K562 (cell line): ENCODE measurements at regions not wholly inside any gene's neighbourhood (a gene's known extent, or its start where the extent isn't known, plus 50 kb on each side); places are given as distances from the start of the nearest gene placed in this dataset.

Source experiments
- ATAC-seq: fragments of 200-7000 bp; cut with Tn5 transposase; 3 replicates; pipeline ENCODE4 v1.9.1; 2020; ENCODE audit warnings: moderate library complexity
- BruUV-seq: library from RNA; stranded (reverse); fragments of 400-500 nt; replicated peaks from 2 replicates; lab custom pipeline; 2021; lab: Mats Ljungman, UMichigan
- CTCF ChIA-PET: fragments of 300-600 bp; formaldehyde crosslinking; extraction: SDS; loops from one replicate; lab custom pipeline; 2021; ENCODE audit warnings: low intra/inter-chr PET ratio; lab: Yijun Ruan, JAX
- POLR2A ChIA-PET: fragments of 300-600, 350-650 bp; sonication (Branson Sonifier 250); formaldehyde crosslinking; extraction: SDS; loops from one replicate; lab custom pipeline; 2021; ENCODE audit warnings: antibody characterized with exemption, inconsistent platforms; lab: Yijun Ruan, JAX
- DNase-seq, 4 experiments: peaks; one replicate each; pipeline versions ENCODE4 v3.0.0 to v3.0.0-alpha.2; 2011 to 2018; ENCODE audit warnings: low spot score in 3 of 4, mixed read lengths in 3 of 4; ENCODE audit errors: extremely low read depth in 1 of 4
- FAIRE-seq: peaks from 2 replicates; lab custom pipeline; 2011; peaks lifted over from hg19 to GRCh38; lab: Jason Lieb, UNC
- H2AFZ ChIP-seq: 2 replicates; pipeline ENCODE4 v1.6.0; 2011; ENCODE audit warnings: low read depth, low read length, control low read depth, inconsistent platforms
- H3K27ac ChIP-seq: fragments of 200-600 bp; 3 replicates; pipeline ENCODE4 v1.8.0; 2011; ENCODE audit warnings: low read depth, mild to moderate bottlenecking, control low read depth, inconsistent platforms, low read length, moderate library complexity, mixed read lengths; ENCODE audit errors: extremely low read depth
- H3K27me3 ChIP-seq, 2 experiments: fragments of 300-600 bp in 1 of 2; 2 replicates in 1 of 2; 3 replicates in 1 of 2; pipeline versions ENCODE4 v1.6.0 to v1.8.0; 2011; ENCODE audit warnings: inconsistent platforms in 2 of 2, low read length in 2 of 2, mild to moderate bottlenecking in 1 of 2, mixed read lengths in 1 of 2, moderate library complexity in 1 of 2; ENCODE audit not compliant: control insufficient read depth in 2 of 2, insufficient read depth in 2 of 2
- H3K36me3 ChIP-seq: fragments of 300-600 bp; 3 replicates; pipeline ENCODE4 v1.8.0; 2011; ENCODE audit warnings: mild to moderate bottlenecking, low read length, inconsistent platforms; ENCODE audit not compliant: control insufficient read depth, insufficient read depth
- H3K4me1 ChIP-seq, 2 experiments: fragments of 200-600 bp in 1 of 2; replicated peaks in 1 of 2; 2 replicates in 1 of 2; 3 replicates in 1 of 2; pipeline versions ENCODE4 v1.5.1 to v1.8.0; 2011; ENCODE audit warnings: inconsistent platforms in 2 of 2, low read length in 2 of 2, mild to moderate bottlenecking in 1 of 2, mixed read lengths in 1 of 2, moderate library complexity in 1 of 2; ENCODE audit not compliant: control insufficient read depth in 2 of 2, insufficient read depth in 2 of 2
- H3K4me2 ChIP-seq: 2 replicates; pipeline ENCODE4 v1.6.1; 2011; ENCODE audit warnings: low read length, control low read depth, inconsistent platforms, mixed read lengths; ENCODE audit not compliant: insufficient read depth
- H3K4me3 ChIP-seq: fragments of 200-600 bp; sonication (generic), shearing (Covaris generic); 2 replicates; pipeline ENCODE4 v1.5.1; 2016; ENCODE audit warnings: control low read depth, inconsistent platforms
- H3K79me2 ChIP-seq: fragments of 200-600 bp; 3 replicates; pipeline ENCODE4 v1.8.0; 2011; ENCODE audit warnings: low read length, inconsistent platforms; ENCODE audit not compliant: control insufficient read depth, insufficient read depth
- H3K9ac ChIP-seq, 2 experiments: 2 replicates each; pipeline versions ENCODE4 v1.6.0 to v1.6.1; 2011; ENCODE audit warnings: low read depth in 2 of 2, low read length in 2 of 2, control low read depth in 1 of 2, inconsistent platforms in 1 of 2, mild to moderate bottlenecking in 1 of 2, mixed read lengths in 1 of 2; ENCODE audit not compliant: insufficient read depth in 1 of 2
- H3K9me1 ChIP-seq: one replicate; pipeline ENCODE4 v1.6.0; 2011; ENCODE audit warnings: inconsistent platforms, mild to moderate bottlenecking, low read length, moderate library complexity; ENCODE audit not compliant: control insufficient read depth, insufficient read depth
- H3K9me3 ChIP-seq: replicated peaks from 2 replicates; pipeline ENCODE4 v1.5.1; 2011; ENCODE audit warnings: low read depth, low read length, inconsistent platforms; ENCODE audit not compliant: control insufficient read depth, insufficient read depth
- H4K20me1 ChIP-seq: replicated peaks from 2 replicates; pipeline ENCODE4 v1.6.1; 2011; ENCODE audit warnings: low read length, inconsistent platforms, mixed read lengths; ENCODE audit not compliant: control insufficient read depth, insufficient read depth
- ARNT ChIP-seq, 2 experiments: fragments of 450-650 bp; IDR thresholded peaks; 2 replicates each; pipeline ENCODE4 v1.6.1; 2016; ENCODE audit warnings: mild to moderate bottlenecking in 1 of 2
- CEBPG ChIP-seq, 3 experiments: fragments of 200-800 bp in 1 of 3; sonication (Bioruptor generic) in 1 of 3; sonication (generic) in 1 of 3; formaldehyde crosslinking in 1 of 3; IDR thresholded peaks in 2 of 3; conservative IDR thresholded peaks in 1 of 3; 2 replicates each; pipeline versions ENCODE4 v1.6.1 to v1.8.0; 2016 to 2022; ENCODE audit warnings: missing compliant biosample characterization in 2 of 3, missing genetic modification characterization in 2 of 3, mild to moderate bottlenecking in 1 of 3, missing genetic modification reagents in 1 of 3
- ELF1 ChIP-seq: fragments of 200-800 bp; sonication (Bioruptor generic); IDR thresholded peaks from 2 replicates; pipeline ENCODE4 v1.6.1; 2016; ENCODE audit warnings: missing genetic modification characterization, missing compliant biosample characterization
- HLTF ChIP-seq: fragments of 450-650 bp; IDR thresholded peaks from 2 replicates; pipeline ENCODE4 v1.6.1; 2016
- JUNB ChIP-seq: fragments of 450-650 bp; formaldehyde crosslinking; conservative IDR thresholded peaks from 2 replicates; pipeline ENCODE4 v1.4.0; 2020; ENCODE audit warnings: mild to moderate bottlenecking
- NFATC3 ChIP-seq: fragments of 450-650 bp; IDR thresholded peaks from 2 replicates; pipeline ENCODE4 v1.6.1; 2017; ENCODE audit warnings: mild to moderate bottlenecking
- PCBP1 ChIP-seq: fragments of 200-400 bp; formaldehyde crosslinking; IDR thresholded peaks from 2 replicates; pipeline ENCODE4 v1.6.1; 2018; ENCODE audit warnings: mild to moderate bottlenecking, low read depth, low read length; ENCODE audit not compliant: poor library complexity, severe bottlenecking
- PHF21A ChIP-seq: fragments of 450-650 bp; IDR thresholded peaks from 2 replicates; pipeline ENCODE4 v1.6.1; 2017; ENCODE audit warnings: low read depth, borderline replicate concordance
- POLR3G ChIP-seq: IDR thresholded peaks from 2 replicates; pipeline ENCODE4 v1.6.1; 2011; ENCODE audit not compliant: insufficient read length, insufficient replicate concordance; ENCODE audit errors: extremely low read depth
- RBM17 ChIP-seq: fragments of 200-400 bp; formaldehyde crosslinking; IDR thresholded peaks from 2 replicates; pipeline ENCODE4 v1.6.1; 2017; ENCODE audit warnings: low read depth, mild to moderate bottlenecking, low read length, borderline replicate concordance
- RHOXF2B ChIP-seq: fragments of 250-450 bp; sonication (Bioruptor Pico); conservative IDR thresholded peaks from 2 replicates; pipeline ENCODE4 v1.5.1; 2021
- TCFL5 ChIP-seq: fragments of 250-450 bp; sonication (Bioruptor Pico); conservative IDR thresholded peaks from 2 replicates; pipeline ENCODE4 v1.6.1; 2021; ENCODE audit warnings: mild to moderate bottlenecking, moderate library complexity, matching md5 sums
- TEAD1 ChIP-seq, 2 experiments: fragments of 450-650 bp in 1 of 2; sonication (generic) in 1 of 2; formaldehyde crosslinking; IDR thresholded peaks; 2 replicates each; pipeline versions ENCODE4 v1.4.0 to v1.8.0; 2020 to 2022; ENCODE audit warnings: mild to moderate bottlenecking in 2 of 2, missing genetic modification reagents in 1 of 2
- ZNF282 ChIP-seq: sonication (generic); formaldehyde crosslinking; IDR thresholded peaks from 2 replicates; pipeline ENCODE4 v1.8.1; 2023; ENCODE audit warnings: missing genetic modification reagents
- WGBS: fragments of 100-300 bp; shearing (Covaris generic); methylation state at CpG from one replicate; pipeline ENCODE4 v1.1.6; 2016; ENCODE audit warnings: low coverage, mixed read lengths; ENCODE audit not compliant: insufficient coverage; ENCODE audit errors: missing lambda C conversion rate; 5-methylcytosine and 5-hydroxymethylcytosine counted together
- in situ Hi-C: fragments of 300-500 bp; cut with MboI; formaldehyde crosslinking; loops from 4 replicates; pipeline ENCODE4 v1.15.0; 2018; ENCODE audit warnings: inconsistent platforms, mixed read lengths
- intact Hi-C: fragments of 100-400 bp; cut with micrococcal nuclease; formaldehyde crosslinking; loops from 2 replicates; pipeline ENCODE4 v1.14.2; 2022
- TF ChIP-seq, protein P1 (sequence below): sonication (generic); formaldehyde crosslinking; IDR thresholded peaks from 2 replicates; pipeline ENCODE4 v1.8.1; 2023; ENCODE audit warnings: mild to moderate bottlenecking, missing genetic modification reagents
- TF ChIP-seq, protein P2 (sequence below): sonication (generic); formaldehyde crosslinking; IDR thresholded peaks from 2 replicates; pipeline ENCODE4 v1.8.0; 2023; ENCODE audit warnings: mild to moderate bottlenecking, missing genetic modification reagents

GRCh38 chr5:152056931-152057330, 132.3 kb upstream of the GLRA1 start:
- intact Hi-C loops: no loop called here
- TF ChIP-seq, protein P1, sequence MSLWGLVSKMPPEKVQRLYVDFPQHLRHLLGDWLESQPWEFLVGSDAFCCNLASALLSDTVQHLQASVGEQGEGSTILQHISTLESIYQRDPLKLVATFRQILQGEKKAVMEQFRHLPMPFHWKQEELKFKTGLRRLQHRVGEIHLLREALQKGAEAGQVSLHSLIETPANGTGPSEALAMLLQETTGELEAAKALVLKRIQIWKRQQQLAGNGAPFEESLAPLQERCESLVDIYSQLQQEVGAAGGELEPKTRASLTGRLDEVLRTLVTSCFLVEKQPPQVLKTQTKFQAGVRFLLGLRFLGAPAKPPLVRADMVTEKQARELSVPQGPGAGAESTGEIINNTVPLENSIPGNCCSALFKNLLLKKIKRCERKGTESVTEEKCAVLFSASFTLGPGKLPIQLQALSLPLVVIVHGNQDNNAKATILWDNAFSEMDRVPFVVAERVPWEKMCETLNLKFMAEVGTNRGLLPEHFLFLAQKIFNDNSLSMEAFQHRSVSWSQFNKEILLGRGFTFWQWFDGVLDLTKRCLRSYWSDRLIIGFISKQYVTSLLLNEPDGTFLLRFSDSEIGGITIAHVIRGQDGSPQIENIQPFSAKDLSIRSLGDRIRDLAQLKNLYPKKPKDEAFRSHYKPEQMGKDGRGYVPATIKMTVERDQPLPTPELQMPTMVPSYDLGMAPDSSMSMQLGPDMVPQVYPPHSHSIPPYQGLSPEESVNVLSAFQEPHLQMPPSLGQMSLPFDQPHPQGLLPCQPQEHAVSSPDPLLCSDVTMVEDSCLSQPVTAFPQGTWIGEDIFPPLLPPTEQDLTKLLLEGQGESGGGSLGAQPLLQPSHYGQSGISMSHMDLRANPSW (CRISPR knock-in tag): no peak
- no peak for TF ChIP-seq ARNT (IDR thresholded peaks at IDR 0.05)
- no peak for TF ChIP-seq POLR3G
- TF ChIP-seq TEAD1 (CRISPR knock-in tag; IDR thresholded peaks at IDR 0.05): no peak
- TF ChIP-seq RBM17: no peak
- no peak for TF ChIP-seq NFATC3
- no peak for TF ChIP-seq RHOXF2B (CRISPR knock-in tag)
- TF ChIP-seq JUNB (CRISPR knock-in tag): no peak
- no peak for TF ChIP-seq TCFL5
- TF ChIP-seq ZNF282 (CRISPR knock-in tag): no peak
- TF ChIP-seq ELF1 (tag): no peak
- no peak for TF ChIP-seq PHF21A
- TF ChIP-seq HLTF: no peak
- TF ChIP-seq, protein P2, sequence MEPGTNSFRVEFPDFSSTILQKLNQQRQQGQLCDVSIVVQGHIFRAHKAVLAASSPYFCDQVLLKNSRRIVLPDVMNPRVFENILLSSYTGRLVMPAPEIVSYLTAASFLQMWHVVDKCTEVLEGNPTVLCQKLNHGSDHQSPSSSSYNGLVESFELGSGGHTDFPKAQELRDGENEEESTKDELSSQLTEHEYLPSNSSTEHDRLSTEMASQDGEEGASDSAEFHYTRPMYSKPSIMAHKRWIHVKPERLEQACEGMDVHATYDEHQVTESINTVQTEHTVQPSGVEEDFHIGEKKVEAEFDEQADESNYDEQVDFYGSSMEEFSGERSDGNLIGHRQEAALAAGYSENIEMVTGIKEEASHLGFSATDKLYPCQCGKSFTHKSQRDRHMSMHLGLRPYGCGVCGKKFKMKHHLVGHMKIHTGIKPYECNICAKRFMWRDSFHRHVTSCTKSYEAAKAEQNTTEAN (CRISPR knock-in tag): no peak
- no peak for TF ChIP-seq CEBPG (CRISPR knock-in tag; IDR thresholded peaks at IDR 0.05)
- no peak for TF ChIP-seq CEBPG (tag; conservative IDR thresholded peaks at IDR 0.05 in 1 of 2, IDR thresholded peaks at IDR 0.05 in 1 of 2)
- no peak for TF ChIP-seq PCBP1
- TF ChIP-seq, all 486 proteins: peak for 0
- Histone ChIP-seq H3K79me2 (no peaks in the 10 kb centered on the region), H3K9me1 (no peaks in the 10 kb centered on the region), H2AFZ (no peak overlapping the region), H3K27ac (no peak overlapping the region), H3K4me3 (no peak overlapping the region), H3K9me3 (no peaks in the 10 kb centered on the region), H3K4me2 (no peak overlapping the region), H4K20me1 (no peaks in the 10 kb centered on the region), H3K36me3 (no peaks in the 10 kb centered on the region), H3K9ac (no peak overlapping the region), H3K27me3 (no peaks in the 10 kb centered on the region), H3K4me1 (no peaks in the 10 kb centered on the region)
- FAIRE-seq (no peak), ATAC-seq (no peak), DNase-seq (no peak)
- no TSS peak for BruUV-seq
- CTCF ChIA-PET: no interaction called here
- in situ Hi-C loops: no loop called here
- 0% methylated on average over 7 of the region's 7 CpGs for WGBS
- POLR2A ChIA-PET: no interaction called here
